ENCODE measurements at regions not wholly inside any gene's neighbourhood (a gene's known extent, or its start where the extent isn't known, plus 50 kb on each side); places are given as distances from the start of the nearest gene placed in this dataset.

- H3K27ac ChIP-seq (ENCODE audit: low read length): no peak overlapping the region
- no peaks in the 10 kb centered on the region for H3K27me3 ChIP-seq (ENCODE audit: control insufficient read depth, insufficient read depth, low read length)
- DNase-seq (ENCODE audit: low read depth, low spot score) (no peak), ATAC-seq (no peak)
- in situ Hi-C loops (cut with HindIII; ENCODE audit: low pct_unique_long_range_greater_than_20kb, low sequenced_read_pairs): no loop called here
- intact Hi-C loops (cut with micrococcal nuclease; ENCODE audit: unreplicated experiment): no loop called here
- no peak for TF ChIP-seq REST (IDR thresholded peaks at IDR 0.05; ENCODE audit: insufficient read depth in 1 of 2, low read depth in 2 of 2, low read length in 1 of 2)
- no peak for TF ChIP-seq POLR2AphosphoS5 (IDR thresholded peaks at IDR 0.05; ENCODE audit: low read depth, low read length)
- TF ChIP-seq SIN3A (IDR thresholded peaks at IDR 0.05; ENCODE audit: borderline replicate concordance, insufficient read depth, low read depth, low read length): no peak
- TF ChIP-seq TCF7L2 (IDR thresholded peaks at IDR 0.05; ENCODE audit: low read depth, low read length): no peak
- no peak for TF ChIP-seq CTCF (IDR thresholded peaks at IDR 0.05)
- CTCF ChIA-PET: no interaction called here
- BruUV-seq (replicated peaks): no TSS peak
- no peaks in the 10 kb centered on the region for H3K9me3 ChIP-seq (ENCODE audit: control insufficient read depth, insufficient read depth, low read depth, low read length)
- no peaks in the 10 kb centered on the region for H3K4me1 ChIP-seq (ENCODE audit: control insufficient read depth, insufficient read depth, low read length)
- H3K36me3 ChIP-seq (ENCODE audit: control insufficient read depth, insufficient read depth, low read length): no peaks in the 10 kb centered on the region
- H3K4me3 ChIP-seq (ENCODE audit: low read depth in 2 of 2, low read length in 2 of 2): no peak overlapping the region
- POLR2A ChIA-PET: no interaction called here
These were observed 53.7 kb upstream of the PLSCR5 start for GRCh38 chr3:146658841-146659240.

- no peaks in the 10 kb centered on the region for H3K36me3 ChIP-seq (ENCODE audit: control insufficient read depth, insufficient read depth, low read length)
- H3K4me3 ChIP-seq (ENCODE audit: low read depth in 2 of 2, low read length in 2 of 2): no peak overlapping the region
- in situ Hi-C loops (cut with HindIII; ENCODE audit: low pct_unique_long_range_greater_than_20kb, low sequenced_read_pairs) (no loop called here), intact Hi-C loops (cut with micrococcal nuclease; ENCODE audit: unreplicated experiment) (no loop called here)
- H3K27ac ChIP-seq (ENCODE audit: low read length): no peak overlapping the region
- H3K4me1 ChIP-seq (ENCODE audit: control insufficient read depth, insufficient read depth, low read length): no peaks in the 10 kb centered on the region
- no peaks in the 10 kb centered on the region for H3K27me3 ChIP-seq (ENCODE audit: control insufficient read depth, insufficient read depth, low read length)
- H3K9me3 ChIP-seq (ENCODE audit: control insufficient read depth, insufficient read depth, low read depth, low read length): no peaks in the 10 kb centered on the region
- BruUV-seq (replicated peaks): no TSS peak
- DNase-seq (ENCODE audit: low read depth, low spot score): no peak
- ChIA-PET POLR2A (no interaction called here), CTCF (no interaction called here)
- no peak for ATAC-seq
- TF ChIP-seq SIN3A (IDR thresholded peaks at IDR 0.05; ENCODE audit: borderline replicate concordance, insufficient read depth, low read depth, low read length) (no peak), TCF7L2 (IDR thresholded peaks at IDR 0.05; ENCODE audit: low read depth, low read length) (no peak), POLR2AphosphoS5 (IDR thresholded peaks at IDR 0.05; ENCODE audit: low read depth, low read length) (no peak), REST (IDR thresholded peaks at IDR 0.05; ENCODE audit: insufficient read depth in 1 of 2, low read depth in 2 of 2, low read length in 1 of 2) (no peak), CTCF (IDR thresholded peaks at IDR 0.05) (no peak)
These were observed 50.3 kb upstream of the PLSCR5 start for GRCh38 chr3:146655333-146655996.
